ENCODE measurements at regions not wholly inside any gene's neighbourhood (a gene's known extent, or its start where the extent isn't known, plus 50 kb on each side); places are given as distances from the start of the nearest gene placed in this dataset.

DNA sequence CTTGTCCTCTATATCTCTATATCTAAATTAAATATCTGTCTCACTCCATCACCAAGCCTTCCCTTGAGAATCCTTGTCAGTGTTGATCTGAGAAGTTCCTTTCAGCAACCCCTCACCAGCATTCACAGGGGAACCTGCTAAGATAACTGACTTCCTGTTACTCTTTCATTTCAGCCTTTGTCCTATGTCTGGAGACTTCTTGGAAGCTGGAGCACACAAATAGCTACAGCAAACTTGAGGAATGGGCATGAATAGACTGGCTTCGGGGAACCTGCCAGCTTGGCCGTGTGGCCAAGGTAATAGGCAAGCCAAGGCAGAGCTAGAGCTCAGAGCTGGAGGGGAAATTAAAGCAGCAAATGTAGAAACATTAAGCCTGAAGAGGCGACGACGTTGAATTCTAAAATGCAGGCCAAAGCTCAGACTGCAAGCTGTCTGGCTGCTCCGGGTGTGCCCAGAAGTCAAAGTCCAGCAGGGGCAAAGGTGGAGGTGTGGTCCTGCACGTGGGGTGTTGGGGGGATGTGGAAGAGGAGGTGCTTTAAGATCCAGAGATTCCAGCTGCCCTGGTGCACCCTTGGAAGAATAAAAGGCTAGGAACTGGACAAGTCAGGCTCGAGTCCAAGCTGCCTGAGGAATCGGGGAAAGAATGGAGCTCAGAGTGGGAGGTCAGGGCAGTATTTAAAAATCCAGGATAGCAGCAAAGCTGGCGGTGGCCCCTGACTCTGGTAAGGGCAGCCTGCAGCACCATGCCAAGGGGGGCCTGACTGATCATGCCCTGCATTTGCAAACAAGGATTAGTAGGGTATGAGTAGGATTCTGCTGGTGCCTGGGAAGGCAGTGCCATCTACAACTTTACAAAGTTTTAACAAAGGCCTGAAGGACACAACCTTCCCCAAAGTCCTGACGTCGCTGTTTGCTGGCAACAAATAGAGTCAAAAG lies 185.0 kb upstream of the SGK1 start:
- H3K4me3 ChIP-seq (ENCODE audit: low read depth, low read length) = no peak overlapping the region
- TF ChIP-seq, protein P1, sequence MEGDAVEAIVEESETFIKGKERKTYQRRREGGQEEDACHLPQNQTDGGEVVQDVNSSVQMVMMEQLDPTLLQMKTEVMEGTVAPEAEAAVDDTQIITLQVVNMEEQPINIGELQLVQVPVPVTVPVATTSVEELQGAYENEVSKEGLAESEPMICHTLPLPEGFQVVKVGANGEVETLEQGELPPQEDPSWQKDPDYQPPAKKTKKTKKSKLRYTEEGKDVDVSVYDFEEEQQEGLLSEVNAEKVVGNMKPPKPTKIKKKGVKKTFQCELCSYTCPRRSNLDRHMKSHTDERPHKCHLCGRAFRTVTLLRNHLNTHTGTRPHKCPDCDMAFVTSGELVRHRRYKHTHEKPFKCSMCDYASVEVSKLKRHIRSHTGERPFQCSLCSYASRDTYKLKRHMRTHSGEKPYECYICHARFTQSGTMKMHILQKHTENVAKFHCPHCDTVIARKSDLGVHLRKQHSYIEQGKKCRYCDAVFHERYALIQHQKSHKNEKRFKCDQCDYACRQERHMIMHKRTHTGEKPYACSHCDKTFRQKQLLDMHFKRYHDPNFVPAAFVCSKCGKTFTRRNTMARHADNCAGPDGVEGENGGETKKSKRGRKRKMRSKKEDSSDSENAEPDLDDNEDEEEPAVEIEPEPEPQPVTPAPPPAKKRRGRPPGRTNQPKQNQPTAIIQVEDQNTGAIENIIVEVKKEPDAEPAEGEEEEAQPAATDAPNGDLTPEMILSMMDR (IDR thresholded peaks at IDR 0.05; ENCODE audit: low read depth, low read length) = no peak

DNA sequence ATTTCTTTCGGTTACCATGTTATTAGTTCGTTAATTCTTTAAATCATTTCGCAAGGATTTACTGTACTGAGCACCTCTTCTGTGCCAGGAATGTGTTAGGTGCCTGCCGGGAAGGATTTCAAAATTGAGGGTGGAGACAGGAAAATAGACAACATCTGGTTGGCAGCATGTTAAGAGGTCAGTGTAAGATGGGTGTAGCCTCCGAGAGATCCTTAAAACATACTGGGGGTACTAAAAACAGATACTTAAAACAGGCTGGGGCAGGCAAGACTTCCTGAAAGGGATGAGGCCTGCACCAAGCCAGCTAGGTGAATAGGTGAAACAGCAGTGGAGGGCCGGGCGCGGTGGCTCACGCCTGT lies 178.0 kb upstream of the SGK1 start:
- H3K4me3 ChIP-seq (ENCODE audit: low read depth, low read length) = no peak overlapping the region
- TF ChIP-seq, protein P1 (IDR thresholded peaks at IDR 0.05; ENCODE audit: low read depth, low read length) = no peak

DNA sequence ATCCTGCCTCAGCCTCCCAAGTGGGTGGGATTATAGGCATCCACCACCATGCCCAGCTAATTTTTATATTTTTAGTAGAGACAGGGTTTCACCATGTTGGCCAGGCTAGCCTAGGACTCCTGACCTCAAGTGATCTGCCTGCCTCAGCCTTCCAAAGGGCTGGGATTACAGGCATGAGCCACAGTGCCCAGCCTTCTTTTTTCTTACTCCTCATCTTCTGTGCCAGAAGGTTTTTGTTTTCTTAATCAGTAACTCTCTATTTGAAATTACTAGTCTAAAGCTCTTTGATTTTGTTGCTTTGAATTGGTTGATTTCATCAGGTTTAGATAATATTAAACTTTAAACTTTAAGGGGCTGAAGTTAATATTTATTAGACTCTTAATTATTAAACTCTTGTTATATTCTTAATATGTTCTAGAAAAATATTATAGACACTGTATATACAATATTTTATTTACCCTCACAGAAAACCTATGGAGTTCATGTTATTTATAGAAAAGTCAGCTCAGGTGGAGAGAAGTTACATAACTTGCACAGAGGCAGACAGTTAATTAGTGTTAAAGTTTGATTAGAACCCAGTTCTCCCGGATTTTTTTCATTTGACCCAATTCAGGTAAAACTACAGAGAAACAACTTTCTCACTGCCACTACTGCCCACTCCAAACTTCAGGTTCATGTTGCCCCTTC lies 177.4 kb upstream of the SGK1 start:
- no peak overlapping the region for H3K4me3 ChIP-seq (ENCODE audit: low read depth, low read length)
- TF ChIP-seq, protein P1 (IDR thresholded peaks at IDR 0.05; ENCODE audit: low read depth, low read length) = no peak

DNA sequence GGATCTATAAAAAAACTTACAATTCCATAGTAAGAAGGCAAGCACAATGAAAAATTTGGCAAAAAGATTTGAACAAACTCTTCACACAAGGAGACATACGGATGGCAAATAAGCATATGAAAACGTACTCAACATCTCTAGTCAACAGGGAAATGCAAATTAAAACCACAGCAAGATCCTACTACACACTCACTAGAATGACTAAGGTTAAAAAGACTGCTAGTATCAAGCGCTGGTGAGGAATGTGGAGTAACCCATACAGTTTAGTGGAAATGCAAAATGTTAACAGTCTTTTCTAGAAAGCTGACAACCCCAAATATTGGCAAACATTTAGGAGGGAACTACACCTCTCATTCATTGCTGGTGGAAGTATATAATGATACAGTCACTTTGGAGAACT lies 175.9 kb upstream of the SGK1 start:
- TF ChIP-seq, protein P1 (IDR thresholded peaks at IDR 0.05; ENCODE audit: low read depth, low read length) = no peak
- no peak overlapping the region for H3K4me3 ChIP-seq (ENCODE audit: low read depth, low read length)

DNA sequence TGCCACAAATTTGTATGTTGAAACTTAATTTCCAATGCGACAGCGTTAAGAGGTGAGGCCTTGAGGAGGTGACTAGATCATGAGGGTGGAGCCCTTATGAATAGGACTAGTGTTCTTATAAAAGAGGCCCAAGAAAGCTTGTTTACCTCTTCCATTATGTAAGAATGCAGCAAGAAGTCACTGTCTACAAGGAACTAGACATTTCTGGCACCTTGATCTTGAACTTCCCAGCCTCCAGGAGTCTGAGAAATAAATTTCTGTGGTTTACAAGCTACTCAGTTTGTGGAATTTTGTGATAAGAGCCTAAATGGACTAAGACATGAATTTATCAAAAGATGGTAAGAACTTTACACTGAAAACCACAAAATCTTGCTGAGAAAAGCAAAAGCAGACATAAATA lies 173.6 kb upstream of the SGK1 start:
- no peak overlapping the region for H3K4me3 ChIP-seq (ENCODE audit: low read depth, low read length)
- TF ChIP-seq, protein P1 (IDR thresholded peaks at IDR 0.05; ENCODE audit: low read depth, low read length) = no peak

DNA sequence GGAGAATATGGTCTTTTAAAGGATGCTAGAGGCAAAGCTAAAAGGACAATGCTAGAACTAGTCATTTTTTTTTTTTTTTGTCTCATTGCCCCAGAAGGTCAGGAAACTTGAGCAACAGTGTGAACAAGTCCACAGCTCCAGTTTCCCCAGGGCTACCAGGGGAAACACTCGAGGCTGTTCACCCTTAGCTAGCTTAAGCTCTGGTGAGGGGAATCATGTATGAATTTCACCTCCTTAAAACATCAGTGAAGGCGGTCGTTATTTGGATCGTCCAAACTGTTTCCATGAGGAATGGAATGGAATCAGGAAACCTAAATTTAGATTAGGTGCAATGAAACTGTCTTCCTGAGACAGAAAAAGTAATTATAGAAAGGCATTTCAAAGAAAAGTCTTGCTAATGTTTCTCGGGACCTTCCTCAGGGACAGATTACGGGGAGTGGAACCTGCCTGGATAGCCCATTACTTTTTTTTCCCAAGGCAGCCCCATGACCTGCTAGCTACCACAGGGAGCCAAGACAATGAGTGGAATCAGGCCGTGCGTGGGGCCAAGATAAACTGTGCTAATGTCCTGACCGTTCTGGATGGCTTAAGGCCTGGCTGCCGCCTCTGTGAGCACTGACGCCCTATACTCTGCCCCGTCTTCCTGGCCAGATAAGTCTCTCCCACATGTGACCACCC lies 164.8 kb upstream of the SGK1 start:
- TF ChIP-seq, protein P1 (IDR thresholded peaks at IDR 0.05; ENCODE audit: low read depth, low read length) = no peak
- H3K4me3 ChIP-seq (ENCODE audit: low read depth, low read length) = no peak overlapping the region
